Suprapubic skin (tissue), 4 donors: ENCODE measurements at regions not wholly inside any gene's neighbourhood (a gene's known extent, or its start where the extent isn't known, plus 50 kb on each side); places are given as distances from the start of the nearest gene placed in this dataset.

ENCODE experiments used
- CTCF ChIP-seq, 2 donors: fragments of 200-600 bp in 1 of 2; fragments of 450-650 bp in 1 of 2; sonication (generic) in 1 of 2; IDR thresholded peaks; one replicate each; pipeline ENCODE4 v1.5.1; 2016 to 2019; ENCODE audit warnings: antibody characterized with exemption in 2 of 2, mild to moderate bottlenecking in 1 of 2, moderate library complexity in 1 of 2
- EP300 ChIP-seq: sonication (generic); formaldehyde crosslinking; IDR thresholded peaks from one replicate; pipeline ENCODE4 v1.6.1; 2017; ENCODE audit warnings: antibody characterized with exemption
- POLR2A ChIP-seq, 2 donors: fragments of 450-650 bp; IDR thresholded peaks; one replicate each; pipeline ENCODE4 v1.6.1; 2017; ENCODE audit warnings: antibody characterized with exemption in 2 of 2, mild to moderate bottlenecking in 2 of 2, moderate library complexity in 2 of 2
- POLR2AphosphoS5 ChIP-seq, 3 donors: sonication (generic); formaldehyde crosslinking; IDR thresholded peaks; one replicate each; pipeline ENCODE4 v1.6.1; 2017; ENCODE audit warnings: antibody characterized with exemption in 3 of 3

- TF ChIP-seq CTCF (IDR thresholded peaks at IDR 0.05): no peak
- TF ChIP-seq POLR2A (IDR thresholded peaks at IDR 0.05): no peak
- no peak for TF ChIP-seq POLR2AphosphoS5 (IDR thresholded peaks at IDR 0.05)
- no peak for TF ChIP-seq EP300
These were observed 187.8 kb downstream of the PLPP4 start for GRCh38 chr10:120644556-120645410.
